Fibroblast of pulmonary artery (primary cell): ENCODE measurements at regions not wholly inside any gene's neighbourhood (a gene's known extent, or its start where the extent isn't known, plus 50 kb on each side); places are given as distances from the start of the nearest gene placed in this dataset.

Experiments used
- DNase-seq: peaks from one replicate; pipeline ENCODE4 v3.0.0-alpha.2; 2010; ENCODE audit warnings: low read depth
- H3K4me3 ChIP-seq: replicated peaks from 2 replicates; pipeline ENCODE4 v1.5.1; 2011; ENCODE audit warnings: low read depth, mild to moderate bottlenecking, control low read depth, low read length, moderate library complexity
- CTCF ChIP-seq: IDR thresholded peaks from 2 replicates; pipeline ENCODE4 v1.5.1; 2011; ENCODE audit warnings: mild to moderate bottlenecking, control low read depth, low read length, inconsistent platforms; ENCODE audit errors: missing control alignments

GRCh38 chr15:96245252-96245651 lies 85.2 kb upstream of the NR2F2 start:
- no peak for DNase-seq
- H3K4me3 ChIP-seq: no peak overlapping the region
- no peak for TF ChIP-seq CTCF

- no peak for DNase-seq
- no peak for TF ChIP-seq CTCF
- H3K4me3 ChIP-seq: no peak overlapping the region
Observed at GRCh38 chr15:96246057-96246456, 84.4 kb upstream of the NR2F2 start.

- no peak overlapping the region for H3K4me3 ChIP-seq
- no peak for TF ChIP-seq CTCF
- DNase-seq: no peak
Observed at GRCh38 chr15:96247621-96248305, 82.7 kb upstream of the NR2F2 start.

- H3K4me3 ChIP-seq: no peak overlapping the region
- no peak for DNase-seq
- no peak for TF ChIP-seq CTCF
Observed at GRCh38 chr15:96252148-96252547, 78.4 kb upstream of the NR2F2 start.

GRCh38 chr15:96253006-96253747 lies 77.3 kb upstream of the NR2F2 start:
- no peak overlapping the region for H3K4me3 ChIP-seq
- TF ChIP-seq CTCF: no peak
- DNase-seq: no peak

- TF ChIP-seq CTCF: no peak
Observed at GRCh38 chr15:96254173-96254572, 76.3 kb upstream of the NR2F2 start.

More at GRCh38 chr15:96254173-96254572, 76.3 kb upstream of the NR2F2 start:
- H3K4me3 ChIP-seq: no peak overlapping the region
- DNase-seq: no peak
